Stomach (tissue), 8 donors: ENCODE measurements at regions not wholly inside any gene's neighbourhood (a gene's known extent, or its start where the extent isn't known, plus 50 kb on each side); places are given as distances from the start of the nearest gene placed in this dataset.

Experiments
- DNase-seq, 2 donors: peaks; one replicate each; pipeline versions ENCODE4 v3.0.0 to v3.0.0-alpha.2; 2013 to 2019
- H3K27ac ChIP-seq, 5 donors: fragments of 200-600 bp in 4 of 5; sonication (generic) in 4 of 5; one replicate each; pipeline ENCODE4 v1.5.1; 2013 to 2019; ENCODE audit warnings: mild to moderate bottlenecking in 1 of 5, moderate library complexity in 1 of 5
- H3K27me3 ChIP-seq, 3 donors: fragments of 200-600 bp; sonication (generic); one replicate each; pipeline ENCODE4 v1.5.1; 2017 to 2019; ENCODE audit warnings: mixed run types in 1 of 3
- H3K36me3 ChIP-seq, 4 donors: fragments of 200-600 bp; sonication (generic); 1 replicate in 3 of 4; 2 replicates in 1 of 4; pipeline ENCODE4 v1.5.1; 2016 to 2019
- H3K4me1 ChIP-seq, 4 donors: fragments of 200-600 bp; sonication (generic); one replicate each; pipeline ENCODE4 v1.5.1; 2016 to 2019
- H3K4me3 ChIP-seq, 4 donors: fragments of 200-600 bp; sonication (generic) in 3 of 4; one replicate each; pipeline ENCODE4 v1.5.1; 2016 to 2019; ENCODE audit warnings: mild to moderate bottlenecking in 1 of 4
- H3K9me3 ChIP-seq, 4 donors: fragments of 200-600 bp; sonication (generic); one replicate each; pipeline ENCODE4 v1.5.1; 2016 to 2019
- CTCF ChIP-seq, 7 experiments: fragments of 450-650 bp in 4 of 7; fragments of 200-600 bp in 3 of 7; sonication (generic) in 3 of 7; IDR thresholded peaks; one replicate each; pipeline ENCODE4 v1.5.1; 2016 to 2019; ENCODE audit warnings: antibody characterized with exemption in 7 of 7, control low read depth in 2 of 7, mild to moderate bottlenecking in 1 of 7
- EP300 ChIP-seq: sonication (generic); formaldehyde crosslinking; IDR thresholded peaks from one replicate; pipeline ENCODE4 v1.6.1; 2017; ENCODE audit warnings: antibody characterized with exemption
- POLR2A ChIP-seq, 4 donors: fragments of 450-650 bp; IDR thresholded peaks; one replicate each; pipeline ENCODE4 v1.6.1; 2016; ENCODE audit warnings: antibody characterized with exemption in 4 of 4, control low read depth in 2 of 4, mild to moderate bottlenecking in 1 of 4, moderate library complexity in 1 of 4
- POLR2AphosphoS5 ChIP-seq, 3 donors: sonication (generic); formaldehyde crosslinking; IDR thresholded peaks; one replicate each; pipeline ENCODE4 v1.6.1; 2016; ENCODE audit warnings: antibody characterized with exemption in 3 of 3
- WGBS, 5 donors: extraction: QIAGEN DNeasy Blood & Tissue Kit in 3 of 5; methylation state at CpG; one replicate each; pipeline versions ENCODE4 v1.1.5 to v1.1.7; 2013 to 2018; 5-methylcytosine and 5-hydroxymethylcytosine counted together
- intact Hi-C: fragments of 100-400 bp; cut with DNase I; formaldehyde crosslinking; loops from one replicate; pipeline ENCODE4 v1.15.1; 2023; ENCODE audit warnings: low total_unique reads
- donor health status: healthy with polysubstance abuse.
- donor health status: Bipolar disorder and iron deficiency.
- donor health status: healthy.

GRCh38 chr18:6600667-6601167 lies 128.8 kb upstream of the ARHGAP28 start:
- no peak for TF ChIP-seq EP300
- intact Hi-C loops = no loop called here
- no peak overlapping the region for H3K27ac ChIP-seq
- no peak for DNase-seq
- H3K9me3 ChIP-seq = no peaks in the 10 kb centered on the region
- H3K4me1 ChIP-seq = no peaks in the 10 kb centered on the region
- H3K27me3 ChIP-seq = no peaks in the 10 kb centered on the region
- H3K4me3 ChIP-seq = no peak overlapping the region
- H3K36me3 ChIP-seq = no peaks in the 10 kb centered on the region
- 80 to 90% (median 87%) methylated on average over 3 of the region's 3 CpGs for WGBS, 5 donors

- Histone ChIP-seq H3K4me3 (no peak overlapping the region), H3K27ac (no peak overlapping the region), H3K36me3 (no peaks in the 10 kb centered on the region), H3K27me3 (no peaks in the 10 kb centered on the region), H3K9me3 (no peaks in the 10 kb centered on the region), H3K4me1 (no peaks in the 10 kb centered on the region)
- 81 to 89% (median 84%) methylated on average over 6 of the region's 6 CpGs for WGBS, 5 donors
- intact Hi-C loops = no loop called here
- DNase-seq = no peak
- TF ChIP-seq POLR2A (IDR thresholded peaks at IDR 0.05) (no peak), POLR2AphosphoS5 (IDR thresholded peaks at IDR 0.05) (no peak), EP300 (no peak), CTCF (IDR thresholded peaks at IDR 0.05) (no peak)
These were observed 128.3 kb upstream of the ARHGAP28 start for GRCh38 chr18:6601241-6601640.

- H3K27ac ChIP-seq = no peak overlapping the region
- no peaks in the 10 kb centered on the region for H3K36me3 ChIP-seq
- H3K9me3 ChIP-seq = no peaks in the 10 kb centered on the region
- no peak overlapping the region for H3K4me3 ChIP-seq
- H3K27me3 ChIP-seq = no peaks in the 10 kb centered on the region
- intact Hi-C loops = no loop called here
- TF ChIP-seq POLR2AphosphoS5 (IDR thresholded peaks at IDR 0.05) (no peak), CTCF (IDR thresholded peaks at IDR 0.05) (no peak), POLR2A (IDR thresholded peaks at IDR 0.05) (no peak), EP300 (no peak)
- 70 to 94% (median 91%) methylated on average over 5 of the region's 5 CpGs for WGBS, 5 donors
- no peak for DNase-seq
- peaks cover 0 to 5% (median 2%) of the 10 kb centered on the region in 4 donors for H3K4me1 ChIP-seq
These were observed 127.2 kb upstream of the ARHGAP28 start for GRCh38 chr18:6602365-6602764.

GRCh38 chr18:6604573-6604941 lies 125.0 kb upstream of the ARHGAP28 start:
- H3K4me3 ChIP-seq = no peak overlapping the region
- no peak for TF ChIP-seq EP300
- TF ChIP-seq CTCF (IDR thresholded peaks at IDR 0.05) = no peak
- TF ChIP-seq POLR2AphosphoS5 (IDR thresholded peaks at IDR 0.05) = no peak
- no peak for TF ChIP-seq POLR2A (IDR thresholded peaks at IDR 0.05)
- no peaks in the 10 kb centered on the region for H3K27me3 ChIP-seq
- WGBS, 5 donors = 37 to 55% (median 41%) methylated on average over 3 of the region's 3 CpGs
- peaks cover 0 to 6% (median 3%) of the 10 kb centered on the region in 4 donors for H3K4me1 ChIP-seq
- DNase-seq = no peak
- intact Hi-C loops = no loop called here
- no peaks in the 10 kb centered on the region for H3K9me3 ChIP-seq
- no peak overlapping the region for H3K27ac ChIP-seq
- no peaks in the 10 kb centered on the region for H3K36me3 ChIP-seq

GRCh38 chr18:6605115-6605869 lies 124.2 kb upstream of the ARHGAP28 start:
- no peak for TF ChIP-seq POLR2AphosphoS5 (IDR thresholded peaks at IDR 0.05)
- H3K4me1 ChIP-seq = peaks cover 0 to 6% (median 3%) of the 10 kb centered on the region in 4 donors
- no peaks in the 10 kb centered on the region for H3K36me3 ChIP-seq
- peak overlapping the region in 1 of 5 donors; percentile 19 for H3K27ac ChIP-seq
- intact Hi-C loops = no loop called here
- no peaks in the 10 kb centered on the region for H3K9me3 ChIP-seq
- no peak overlapping the region for H3K4me3 ChIP-seq
- WGBS, 5 donors = 58 to 81% (median 73%) methylated on average over 6 of the region's 6 CpGs
- H3K27me3 ChIP-seq = no peaks in the 10 kb centered on the region
- no peak for DNase-seq
